Naive B cell (primary cell): ENCODE measurements at regions not wholly inside any gene's neighbourhood (a gene's known extent, or its start where the extent isn't known, plus 50 kb on each side); places are given as distances from the start of the nearest gene placed in this dataset.

Experiments used
- ATAC-seq, 2 donors: fragments of 150-1000 bp; cut with Tn5 transposase; 2 replicates each; pipeline ENCODE4 v1.10.0; 2021; ENCODE audit warnings: low read depth in 2 of 2, mild to moderate bottlenecking in 2 of 2, moderate library complexity in 2 of 2
- DNase-seq: peaks from one replicate; pipeline ENCODE4 v3.0.0; 2022
- H3K27ac Mint-ChIP-seq, 6 donors: one replicate each; pipeline ENCODE4 v1.8.0; 2020 to 2022; ENCODE audit warnings: mild to moderate bottlenecking in 6 of 6, mixed read lengths in 6 of 6, moderate library complexity in 5 of 6, inconsistent platforms in 2 of 6
- H3K27me3 Mint-ChIP-seq, 3 donors: one replicate each; pipeline ENCODE4 v1.8.0; 2021 to 2022; ENCODE audit warnings: mixed read lengths in 3 of 3, mild to moderate bottlenecking in 1 of 3
- H3K36me3 Mint-ChIP-seq, 2 donors: one replicate each; pipeline ENCODE4 v1.8.0; 2020 to 2022; ENCODE audit warnings: mixed read lengths in 2 of 2, inconsistent platforms in 1 of 2, mild to moderate bottlenecking in 1 of 2
- H3K4me1 Mint-ChIP-seq, 3 donors: one replicate each; pipeline ENCODE4 v1.8.0; 2020 to 2022; ENCODE audit warnings: mixed read lengths in 3 of 3, inconsistent platforms in 1 of 3, mild to moderate bottlenecking in 1 of 3, moderate library complexity in 1 of 3
- H3K4me3 Mint-ChIP-seq, 8 donors: one replicate each; pipeline ENCODE4 v1.8.0; 2020 to 2022; ENCODE audit warnings: mild to moderate bottlenecking in 8 of 8, mixed read lengths in 8 of 8, moderate library complexity in 8 of 8, inconsistent platforms in 2 of 8
- H3K9me3 Mint-ChIP-seq, 7 donors: one replicate each; pipeline ENCODE4 v1.8.0; 2020 to 2022; ENCODE audit warnings: mixed read lengths in 7 of 7, mild to moderate bottlenecking in 5 of 7, inconsistent platforms in 2 of 7, moderate library complexity in 1 of 7

- no peak for DNase-seq
- Mint-ChIP-seq H3K4me1 (no peaks in the 10 kb centered on the region), H3K4me3 (no peak overlapping the region), H3K27me3 (peaks cover 0 to 12% (median 12%) of the 10 kb centered on the region in 3 donors), H3K27ac (no peak overlapping the region), H3K36me3 (no peaks in the 10 kb centered on the region), H3K9me3 (no peaks in the 10 kb centered on the region)
- ATAC-seq = no peak
Measured at GRCh38 chr6:43837507-43837906, 67.5 kb downstream of the VEGFA start.

GRCh38 chr6:43836507-43837240 lies 66.7 kb downstream of the VEGFA start:
- Mint-ChIP-seq H3K9me3 (no peaks in the 10 kb centered on the region), H3K4me1 (no peaks in the 10 kb centered on the region), H3K4me3 (no peak overlapping the region), H3K36me3 (no peaks in the 10 kb centered on the region), H3K27me3 (peaks cover 0 to 14% (median 12%) of the 10 kb centered on the region in 3 donors), H3K27ac (no peak overlapping the region)
- ATAC-seq = no peak
- no peak for DNase-seq
